B cell (primary cell): ENCODE measurements at regions not wholly inside any gene's neighbourhood (a gene's known extent, or its start where the extent isn't known, plus 50 kb on each side); places are given as distances from the start of the nearest gene placed in this dataset.

Experiments
- ATAC-seq: fragments of 200-7000 bp; cut with Tn5 transposase; one replicate; pipeline ENCODE4 v1.10.0; 2021; ENCODE audit warnings: low read depth, mild to moderate bottlenecking, moderate number of reproducible peaks, moderate library complexity
- CTCF ChIA-PET: fragments of 350-600 bp; sonication (Branson Sonifier 250); formaldehyde crosslinking; loops from one replicate; lab custom pipeline; 2021; ENCODE audit warnings: antibody characterized with exemption, inconsistent platforms; lab: Charles Lee
- POLR2A ChIA-PET: fragments of 350-600 bp; sonication (Branson Sonifier 250); formaldehyde crosslinking; loops from one replicate; lab custom pipeline; 2021; ENCODE audit warnings: antibody characterized with exemption; lab: Charles Lee
- DNase-seq: peaks from one replicate; pipeline ENCODE4 v3.0.0; 2013
- H2AFZ ChIP-seq: 2 replicates; pipeline ENCODE4 v1.6.1; 2012; ENCODE audit warnings: mild to moderate bottlenecking, low read depth, low read length; ENCODE audit not compliant: insufficient read depth, poor library complexity, severe bottlenecking
- H3K27ac ChIP-seq, 2 donors: 1 replicate in 1 of 2; 2 replicates in 1 of 2; pipeline ENCODE4 v1.5.1; 2012 to 2013; ENCODE audit warnings: low read length in 2 of 2, mild to moderate bottlenecking in 2 of 2, moderate library complexity in 1 of 2
- H3K27me3 ChIP-seq, 4 experiments: fragments of 200-600 bp in 1 of 4; sonication (generic) in 1 of 4; replicated peaks in 1 of 4; 1 replicate in 2 of 4; 2 replicates in 2 of 4; pipeline versions ENCODE4 v1.6.1 to v1.7.0; 2013 to 2016; ENCODE audit warnings: low read length in 3 of 4, mild to moderate bottlenecking in 2 of 4, mixed read lengths in 1 of 4, moderate library complexity in 1 of 4; ENCODE audit not compliant: insufficient read depth in 4 of 4, control insufficient read depth in 3 of 4; ENCODE audit errors: control extremely low read depth in 1 of 4
- H3K36me3 ChIP-seq, 2 experiments: replicated peaks in 1 of 2; 1 replicate in 1 of 2; 2 replicates in 1 of 2; pipeline versions ENCODE4 v1.6.1 to v1.7.1; 2013; ENCODE audit warnings: low read length in 1 of 2; ENCODE audit not compliant: insufficient read depth in 2 of 2, control insufficient read depth in 1 of 2; ENCODE audit errors: control extremely low read depth in 1 of 2, extremely low read depth in 1 of 2
- H3K4me1 ChIP-seq, 2 donors: fragments of 200-600 bp in 1 of 2; sonication (generic) in 1 of 2; 1 replicate in 1 of 2; 2 replicates in 1 of 2; pipeline versions ENCODE4 v1.5.1 to v1.6.1; 2013 to 2017; ENCODE audit warnings: low read length in 2 of 2; ENCODE audit not compliant: control insufficient read depth in 2 of 2, insufficient read depth in 2 of 2
- H3K4me2 ChIP-seq: replicated peaks from 2 replicates; pipeline ENCODE3; 2012; ENCODE audit warnings: mild to moderate bottlenecking, low read depth, low read length; ENCODE audit not compliant: poor library complexity, severe bottlenecking
- H3K4me3 ChIP-seq, 5 experiments: fragments of 200-600 bp in 1 of 5; sonication (generic) in 1 of 5; 1 replicate in 3 of 5; 2 replicates in 2 of 5; pipeline versions ENCODE4 v1.5.1 to v1.7.0; 2011 to 2016; ENCODE audit warnings: low read length in 4 of 5, mild to moderate bottlenecking in 4 of 5, low read depth in 2 of 5, control low read depth in 1 of 5, moderate library complexity in 1 of 5; ENCODE audit not compliant: insufficient read depth in 1 of 5; ENCODE audit errors: control extremely low read depth in 1 of 5, extremely low read depth in 1 of 5
- H3K79me2 ChIP-seq: fragments of 200-600 bp; sonication (generic); one replicate; pipeline ENCODE4 v1.6.0; 2016; ENCODE audit warnings: low read length; ENCODE audit not compliant: control insufficient read depth, insufficient read depth
- H3K9ac ChIP-seq: fragments of 200-600 bp; sonication (generic); 2 replicates; pipeline ENCODE4 v1.6.1; 2017; ENCODE audit warnings: mild to moderate bottlenecking, low read length, moderate library complexity
- H3K9me3 ChIP-seq, 3 donors: one replicate each; pipeline versions ENCODE4 v1.6.1 to v1.7.1; 2013; ENCODE audit warnings: low read length in 2 of 3; ENCODE audit not compliant: control insufficient read depth in 2 of 3, insufficient read depth in 1 of 3; ENCODE audit errors: control extremely low read depth in 1 of 3
- H4K20me1 ChIP-seq: 2 replicates; pipeline ENCODE4 v1.6.0; 2012; ENCODE audit warnings: mild to moderate bottlenecking, low read length; ENCODE audit not compliant: insufficient read depth, control insufficient read depth, poor library complexity, severe bottlenecking
- H3K27ac Mint-ChIP-seq: one replicate; pipeline ENCODE4 v1.8.0; 2021; ENCODE audit warnings: mixed read lengths
- H3K27me3 Mint-ChIP-seq: one replicate; pipeline ENCODE4 v1.8.0; 2021; ENCODE audit warnings: mixed read lengths
- H3K4me1 Mint-ChIP-seq: one replicate; pipeline ENCODE4 v1.8.0; 2021; ENCODE audit warnings: mixed read lengths
- H3K4me3 Mint-ChIP-seq: one replicate; pipeline ENCODE4 v1.8.0; 2021; ENCODE audit warnings: mixed read lengths
- H3K9me3 Mint-ChIP-seq: one replicate; pipeline ENCODE4 v1.8.0; 2022; ENCODE audit warnings: mixed read lengths; ENCODE audit not compliant: insufficient read depth
- CTCF ChIP-seq: fragments of 200-600 bp; IDR thresholded peaks from one replicate; pipeline ENCODE4 v1.8.0; 2022; ENCODE audit warnings: antibody characterized with exemption, mild to moderate bottlenecking
- EZH2 ChIP-seq: IDR thresholded peaks from 2 replicates; pipeline ENCODE4 v1.6.1; 2012; ENCODE audit warnings: borderline replicate concordance, low read depth, mild to moderate bottlenecking, moderate library complexity, low read length; ENCODE audit not compliant: insufficient read depth, poor library complexity, severe bottlenecking
- WGBS: methylation state at CpG from one replicate; pipeline ENCODE4 v1.1.5; 2013; ENCODE audit warnings: missing lambda C conversion rate; ENCODE audit not compliant: insufficient coverage; 5-methylcytosine and 5-hydroxymethylcytosine counted together
- intact Hi-C: fragments of 100-400 bp; cut with micrococcal nuclease; formaldehyde crosslinking; loops from one replicate; pipeline ENCODE4 v1.10.0; 2022

- H3K79me2 ChIP-seq = no peaks in the 10 kb centered on the region
- no peak overlapping the region for H2AFZ ChIP-seq
- intact Hi-C loops = no loop called here
- no peaks in the 10 kb centered on the region for H3K9me3 Mint-ChIP-seq
- H3K4me1 Mint-ChIP-seq = peaks cover 18% of the 10 kb centered on the region
- DNase-seq (no peak), ATAC-seq (peak; percentile 41)
- H3K9ac ChIP-seq = peak overlapping the region; percentile 18
- H3K4me3 ChIP-seq = no peak overlapping the region
- no peaks in the 10 kb centered on the region for H3K36me3 ChIP-seq
- no peak overlapping the region for H3K4me3 Mint-ChIP-seq
- CTCF ChIA-PET = interaction anchor here (1.2 kb wide), 1 partner anchor 47 kb away, joined by 4 read pairs; no protein-coding TSS in a partner anchor
- no peaks in the 10 kb centered on the region for H3K27me3 ChIP-seq
- H4K20me1 ChIP-seq = no peaks in the 10 kb centered on the region
- H3K27ac Mint-ChIP-seq = no peak overlapping the region
- no CpG with 5 or more reads among the region's 4 CpGs for WGBS
- peak overlapping the region; percentile 25 to 66 for H3K27ac ChIP-seq
- H3K9me3 ChIP-seq = no peaks in the 10 kb centered on the region
- H3K4me2 ChIP-seq = peak overlapping the region; percentile 51
- POLR2A ChIA-PET = no interaction called here
- H3K4me1 ChIP-seq = peaks cover 17 to 23% of the 10 kb centered on the region in 2 donors
- no peak for TF ChIP-seq EZH2
- TF ChIP-seq CTCF = no peak
- H3K27me3 Mint-ChIP-seq = peaks cover 11% of the 10 kb centered on the region
Measured at GRCh38 chr2:226136739-226137138, 662.9 kb downstream of the IRS1 start.

- Histone ChIP-seq H3K27me3 (no peaks in the 10 kb centered on the region), H3K79me2 (no peaks in the 10 kb centered on the region), H4K20me1 (no peaks in the 10 kb centered on the region), H3K27ac (peak overlapping the region in 1 of 2 donors; percentile 66), H3K4me3 (no peak overlapping the region), H3K4me1 (peaks cover 17 to 23% of the 10 kb centered on the region in 2 donors), H3K36me3 (no peaks in the 10 kb centered on the region), H3K4me2 (no peak overlapping the region), H3K9ac (no peak overlapping the region), H2AFZ (no peak overlapping the region), H3K9me3 (no peaks in the 10 kb centered on the region)
- TF ChIP-seq CTCF (no peak), EZH2 (no peak)
- Mint-ChIP-seq H3K4me1 (peaks cover 18% of the 10 kb centered on the region), H3K9me3 (no peaks in the 10 kb centered on the region), H3K27ac (no peak overlapping the region), H3K27me3 (peaks cover 11% of the 10 kb centered on the region), H3K4me3 (no peak overlapping the region)
- ChIA-PET POLR2A (no interaction called here), CTCF (interaction anchor here (1.2 kb wide), 1 partner anchor 48 kb away, joined by 4 read pairs; no protein-coding TSS in a partner anchor)
- 90% methylated on average over 2 of the region's 3 CpGs for WGBS
- DNase-seq = no peak
- no peak for ATAC-seq
- intact Hi-C loops = no loop called here
Measured at GRCh38 chr2:226135861-226136548, 663.6 kb downstream of the IRS1 start.
